HG02798 (cell line): ENCODE measurements at regions not wholly inside any gene's neighbourhood (a gene's known extent, or its start where the extent isn't known, plus 50 kb on each side); places are given as distances from the start of the nearest gene placed in this dataset.

ENCODE experiments used
- ATAC-seq: cut with Tn5 transposase; IDR thresholded peaks from one replicate; pipeline ENCODE4 v1.9.1; 2021; ENCODE audit warnings: mild to moderate bottlenecking; ENCODE audit not compliant: unreplicated experiment, poor library complexity

DNA sequence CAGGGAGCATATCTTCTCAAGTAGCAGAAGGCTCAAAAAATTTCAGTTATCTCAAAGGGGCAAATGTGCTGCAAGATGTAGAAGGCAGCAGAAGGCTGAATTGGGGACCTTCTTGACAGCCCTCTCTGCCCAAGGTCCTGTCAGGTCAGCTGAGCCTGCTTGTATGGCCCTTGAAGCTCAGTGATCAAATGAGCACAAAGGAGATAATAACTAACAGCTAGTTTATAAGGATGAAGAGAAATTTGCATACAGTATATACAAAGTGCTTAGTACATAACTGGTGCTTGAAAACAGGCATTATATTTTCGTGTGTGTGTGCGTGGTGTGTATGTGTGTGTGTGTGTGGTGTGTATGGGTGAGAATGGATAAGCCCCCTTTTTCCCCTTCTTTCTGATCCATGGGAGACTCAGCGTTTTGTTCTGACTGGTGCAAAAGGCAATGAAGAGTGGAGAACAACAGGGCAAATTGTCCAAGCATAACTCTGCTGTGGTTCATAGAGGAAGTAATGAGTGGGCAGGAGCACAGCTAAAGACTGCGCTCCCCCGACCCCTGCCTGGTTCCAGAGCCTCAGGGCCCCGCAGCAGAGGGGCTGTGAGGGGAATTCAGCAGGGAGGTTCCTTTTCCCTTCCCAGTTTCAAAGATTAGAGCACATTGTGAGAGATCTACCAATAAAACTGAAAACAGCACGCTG is 356.8 kb upstream of the NR2F2 start:
- ATAC-seq, result peak; percentile 57

DNA sequence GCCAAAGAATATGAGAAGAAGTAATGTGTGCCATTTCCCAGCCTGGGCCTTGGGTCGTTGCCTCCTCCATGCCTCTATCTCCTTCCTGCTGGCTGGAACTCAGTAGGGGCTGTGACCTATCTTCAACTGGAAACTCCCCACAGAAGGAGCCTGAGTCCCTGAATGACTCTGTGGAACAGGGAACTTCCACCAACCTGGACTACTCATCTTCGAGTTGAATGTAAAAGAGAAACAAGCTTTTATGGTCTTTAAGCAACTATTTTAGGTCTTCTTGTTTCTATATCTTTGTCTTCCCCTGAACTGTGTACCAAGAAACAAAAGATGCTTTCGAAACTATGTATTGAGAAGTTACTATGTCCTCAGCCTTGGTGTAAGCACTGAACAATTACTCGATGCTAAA is 355.3 kb upstream of the NR2F2 start:
- peak; percentile 77 for ATAC-seq

DNA sequence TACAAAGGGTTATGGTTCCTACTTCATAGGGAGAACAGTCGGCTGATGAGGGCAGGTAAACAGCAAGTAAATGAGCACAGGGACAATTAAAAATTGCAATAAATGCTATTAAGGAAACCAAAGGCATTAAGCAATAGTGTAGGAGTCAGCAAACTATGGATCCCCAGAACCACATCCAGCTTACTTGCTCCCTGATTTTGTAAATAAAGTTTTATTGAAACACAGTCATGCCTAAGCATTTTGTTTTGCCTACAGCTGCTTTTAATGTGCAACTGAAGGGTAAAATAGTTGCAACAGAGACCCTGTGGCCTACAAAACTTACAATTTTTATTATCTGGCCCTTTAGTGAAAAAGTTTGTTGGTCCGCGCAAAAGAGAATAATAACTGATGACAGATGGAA is 351.2 kb upstream of the NR2F2 start:
- no peak for ATAC-seq

DNA sequence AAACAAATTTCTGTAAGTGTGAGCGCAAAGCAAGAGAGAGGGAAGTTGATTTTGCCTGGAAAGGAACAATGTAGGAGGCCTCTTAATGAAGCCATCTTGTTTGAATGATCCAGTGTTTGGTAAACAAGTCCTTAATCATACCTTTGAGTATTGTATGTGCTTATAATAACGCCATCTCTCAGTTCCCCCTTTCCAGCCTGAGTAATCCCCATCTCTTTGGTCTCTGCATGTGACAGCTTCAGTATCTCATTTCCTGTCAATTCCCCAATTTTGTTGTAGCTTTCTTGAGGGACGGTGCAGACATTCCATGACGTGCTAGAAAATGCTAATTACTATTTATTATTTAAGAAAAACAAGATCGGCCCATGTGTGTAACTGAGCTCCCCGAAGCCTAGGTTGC is 349.3 kb upstream of the NR2F2 start:
- no peak for ATAC-seq

DNA sequence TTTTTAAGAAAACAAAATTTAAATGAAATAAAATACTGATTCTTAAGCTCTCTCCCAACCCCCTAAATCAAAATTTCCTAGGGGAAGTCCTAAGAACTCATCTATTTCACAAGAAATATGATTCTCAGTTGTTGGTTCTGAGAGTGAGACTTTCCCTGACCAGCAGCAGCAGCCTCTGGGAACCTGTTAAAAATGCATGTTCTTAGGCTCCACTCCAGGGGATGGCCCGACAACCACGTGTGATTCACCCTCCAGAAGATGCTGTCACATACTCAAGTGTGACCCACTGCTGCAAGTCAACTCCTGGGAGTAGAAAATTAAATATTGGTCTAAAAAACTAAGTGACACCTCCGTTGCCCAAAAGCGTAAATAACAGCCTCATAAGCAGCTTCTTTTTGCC is 343.2 kb upstream of the NR2F2 start:
- no peak for ATAC-seq

DNA sequence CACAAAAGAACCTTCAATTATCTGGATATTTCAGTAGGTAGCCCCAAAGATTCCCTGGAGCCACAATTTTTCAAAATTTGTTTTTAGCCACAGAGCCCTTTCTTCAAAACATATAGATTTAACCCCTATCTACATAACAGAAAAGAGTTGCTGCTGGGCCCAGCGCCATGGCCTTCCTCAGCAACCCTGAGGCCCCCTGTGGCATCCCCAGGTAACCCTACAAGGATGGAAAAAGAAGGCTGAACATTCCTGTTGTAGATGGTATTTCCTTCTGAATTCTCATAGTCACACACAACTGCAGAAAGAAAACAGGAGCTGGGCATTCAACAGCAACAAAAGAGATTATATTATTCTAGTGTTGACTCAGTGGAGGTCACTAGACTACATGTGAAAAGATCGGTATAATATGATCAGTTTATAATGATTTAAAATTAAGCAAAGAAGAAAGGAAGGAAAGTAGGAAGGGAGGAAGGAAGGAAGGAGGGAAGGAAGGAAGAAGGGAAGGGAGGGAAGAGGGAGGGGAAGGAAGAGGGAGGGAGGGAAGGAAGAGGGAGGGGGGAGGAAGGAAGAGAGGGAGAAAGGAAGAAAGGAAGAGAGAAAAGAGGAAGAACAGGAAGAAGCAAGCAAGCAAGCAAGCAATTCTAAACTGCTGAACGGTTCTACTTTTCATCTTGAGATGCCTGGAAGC is 342.5 kb upstream of the NR2F2 start:
- ATAC-seq, result no peak

DNA sequence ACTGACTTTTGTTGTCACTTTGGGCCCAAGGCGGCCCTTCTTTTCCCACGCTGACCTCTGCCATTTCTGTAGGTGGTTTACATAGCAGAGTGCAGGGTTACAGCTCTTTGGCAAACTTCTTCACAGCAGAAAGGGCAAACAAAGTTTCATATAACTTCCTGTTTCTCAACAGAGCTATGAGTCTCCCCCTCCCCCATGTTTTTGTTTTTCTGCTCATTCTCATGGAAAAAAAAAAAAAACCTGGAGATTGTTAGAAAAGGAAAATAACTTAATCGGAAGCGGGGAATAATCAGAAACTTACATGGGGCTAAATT is 342.0 kb upstream of the NR2F2 start:
- ATAC-seq, result no peak

DNA sequence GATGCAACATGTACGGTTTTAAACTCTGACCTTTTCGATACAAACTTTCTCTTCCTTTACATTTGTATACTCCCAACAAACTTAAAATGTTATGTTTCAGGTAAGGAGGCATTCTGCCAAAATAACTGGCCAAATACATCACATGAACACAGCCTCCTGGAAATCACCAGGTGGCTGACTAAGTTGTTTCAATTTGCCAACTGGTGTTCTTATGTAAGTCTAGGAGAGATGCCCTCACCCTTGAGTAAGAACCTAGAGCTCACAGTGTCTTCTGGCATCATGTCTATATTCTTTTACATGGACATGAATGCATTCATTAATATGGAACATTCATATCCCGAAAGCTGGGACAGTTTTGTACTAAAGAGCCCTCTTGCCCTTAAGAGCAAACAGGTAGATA is 341.1 kb upstream of the NR2F2 start:
- no peak for ATAC-seq

DNA sequence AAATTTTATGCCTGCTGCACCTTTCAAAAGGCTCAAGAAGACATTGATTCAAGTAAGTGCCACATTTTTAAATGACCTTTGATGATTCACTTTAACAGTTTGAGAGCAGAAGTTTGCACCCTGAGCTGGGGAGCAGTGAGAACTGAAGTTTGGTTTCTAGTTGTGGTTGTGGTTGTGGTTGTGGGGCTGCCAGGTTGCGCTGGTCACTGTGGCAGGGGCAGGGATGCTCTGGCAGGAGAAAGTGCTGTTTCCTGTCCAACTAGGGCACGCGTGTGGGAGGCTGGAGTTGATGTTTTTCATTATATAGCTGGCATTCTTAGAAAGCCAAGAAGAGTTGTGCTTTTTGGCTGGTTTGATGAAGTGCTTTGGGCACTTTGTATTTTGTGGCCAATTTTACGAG is 339.7 kb upstream of the NR2F2 start:
- no peak for ATAC-seq

DNA sequence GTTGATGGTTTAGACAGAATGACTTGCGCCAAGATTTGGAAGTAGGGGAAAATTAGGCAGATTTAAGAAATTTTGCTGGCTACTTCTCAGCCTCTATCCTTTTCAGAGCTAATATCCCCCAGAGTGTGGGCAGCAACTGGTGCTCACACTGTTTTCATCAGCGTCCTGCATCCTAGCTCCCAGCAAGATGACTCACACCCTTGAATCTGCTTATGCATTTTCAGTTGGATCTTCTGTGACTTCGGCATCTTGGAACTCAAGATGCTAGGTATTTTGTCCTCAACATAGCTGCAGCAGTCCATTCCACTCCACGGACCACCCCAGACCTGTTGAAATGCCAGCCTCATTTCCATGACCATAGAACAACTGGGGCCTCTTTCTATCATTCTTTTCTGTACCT is 336.1 kb upstream of the NR2F2 start:
- ATAC-seq, result no peak

DNA sequence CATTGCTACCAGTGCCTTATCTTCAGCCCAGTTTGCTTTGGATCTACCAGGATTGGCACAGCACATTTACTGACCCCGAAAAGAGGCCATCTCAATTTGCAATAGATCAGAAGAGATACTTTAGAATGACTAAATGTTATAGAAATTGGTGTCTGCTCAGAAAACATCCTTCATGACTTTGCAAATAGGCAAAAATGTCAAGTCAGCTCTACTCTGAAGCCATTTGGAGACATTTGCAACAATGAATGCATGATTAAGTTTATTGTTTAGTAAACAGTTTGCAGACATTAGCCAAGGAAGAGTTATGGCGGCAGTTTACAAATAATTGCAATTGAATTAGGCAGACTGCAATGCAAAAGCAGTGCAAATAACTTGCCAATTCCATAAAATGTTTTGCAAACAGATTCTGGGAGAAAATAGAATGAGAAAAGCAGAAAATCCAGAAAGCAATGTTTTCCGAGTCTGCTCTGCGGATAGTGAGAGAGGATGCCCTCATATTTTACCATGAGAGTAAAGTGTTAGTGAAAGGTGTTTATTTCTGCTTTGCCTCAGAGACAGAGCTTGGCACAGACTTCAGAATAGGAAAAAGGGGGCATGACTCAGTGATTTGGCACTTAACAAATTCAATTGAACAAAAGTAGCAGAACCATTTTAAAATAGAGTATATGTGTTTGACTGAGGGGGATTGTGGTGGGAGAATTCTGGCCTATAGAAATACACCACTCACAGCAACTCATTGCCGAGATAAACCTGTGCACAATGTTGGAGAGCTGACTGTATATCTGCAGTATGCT is 334.9 kb upstream of the NR2F2 start:
- no peak for ATAC-seq

DNA sequence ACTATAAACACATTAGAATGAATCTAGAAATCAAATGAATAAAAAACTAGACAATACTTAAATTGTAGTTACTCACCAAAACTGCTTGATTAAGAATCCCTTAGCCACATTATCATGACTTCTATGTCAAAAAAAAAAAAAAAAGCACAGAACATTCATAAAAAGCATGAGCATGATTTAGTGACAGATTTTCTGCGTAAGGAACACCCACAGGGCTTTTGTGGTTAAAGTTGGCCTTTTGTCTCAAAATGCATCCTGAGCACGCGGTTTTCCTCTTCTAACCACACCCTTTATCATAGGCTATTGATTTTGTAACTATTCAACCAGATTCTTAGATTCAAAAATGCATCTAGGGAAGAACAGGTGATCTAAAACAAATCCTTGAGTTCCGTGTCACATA is 334.0 kb upstream of the NR2F2 start:
- ATAC-seq, result no peak

DNA sequence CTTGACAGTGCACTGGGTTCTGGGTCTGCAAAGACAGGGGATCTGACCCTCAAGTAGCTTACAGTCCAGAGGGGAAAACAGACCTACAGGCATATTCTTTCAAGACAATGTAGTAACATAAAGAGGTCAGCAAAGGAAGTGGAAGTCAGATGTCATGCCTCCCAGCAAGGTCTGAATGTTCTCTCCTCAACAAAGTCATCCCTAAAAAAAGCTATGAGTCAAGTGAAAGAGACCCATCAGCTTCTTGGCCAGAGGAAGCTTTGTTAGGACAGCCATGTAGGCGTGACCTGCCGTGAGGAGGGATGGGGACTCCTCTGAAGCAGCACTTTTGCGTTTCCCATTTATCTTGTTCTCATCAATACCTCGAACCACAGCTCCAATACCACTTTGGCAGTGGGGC is 331.6 kb upstream of the NR2F2 start:
- no peak for ATAC-seq

DNA sequence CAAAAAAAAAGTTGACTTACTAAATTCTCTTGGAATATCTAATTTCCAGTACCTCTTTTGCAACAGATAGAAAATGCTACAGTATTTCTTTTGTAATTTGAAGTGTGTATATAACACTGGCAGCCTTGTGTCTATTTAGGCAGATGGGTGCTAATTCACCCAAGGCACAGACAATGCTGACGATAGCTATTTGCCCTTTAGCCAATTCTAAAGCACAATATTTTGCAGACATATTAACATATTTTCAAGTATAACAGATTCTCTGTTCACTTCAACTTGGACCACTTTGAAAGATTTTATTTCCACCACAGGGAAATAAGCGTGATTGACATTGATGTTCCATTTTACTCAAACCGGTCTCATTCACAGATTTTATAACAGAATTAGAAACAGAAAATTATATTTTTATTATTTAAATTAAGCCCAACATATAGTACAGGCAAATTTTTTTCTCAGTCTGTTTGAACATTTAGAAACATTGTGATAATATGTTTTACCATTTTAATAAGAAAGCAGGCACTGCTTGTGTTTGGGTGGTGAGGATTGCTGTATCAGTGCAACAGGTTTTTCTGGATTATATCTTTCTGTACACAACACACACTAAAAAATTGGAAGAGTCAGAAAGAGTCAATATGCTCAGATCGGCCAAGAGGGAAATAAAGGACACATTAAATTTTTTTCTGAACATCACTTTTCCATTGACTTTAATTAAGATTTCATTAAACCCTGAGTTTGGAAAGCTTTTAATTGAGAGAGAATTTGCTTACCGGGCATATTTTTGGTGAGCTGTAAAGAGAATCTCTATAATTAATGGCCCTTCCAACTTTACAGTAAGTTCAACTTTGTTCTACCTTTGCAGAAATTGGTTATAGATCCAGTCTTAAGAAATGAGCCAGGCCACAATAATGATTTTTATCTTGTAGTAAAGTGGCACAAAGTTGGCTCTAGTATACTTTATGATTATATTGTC is 327.3 kb upstream of the NR2F2 start:
- no peak for ATAC-seq

DNA sequence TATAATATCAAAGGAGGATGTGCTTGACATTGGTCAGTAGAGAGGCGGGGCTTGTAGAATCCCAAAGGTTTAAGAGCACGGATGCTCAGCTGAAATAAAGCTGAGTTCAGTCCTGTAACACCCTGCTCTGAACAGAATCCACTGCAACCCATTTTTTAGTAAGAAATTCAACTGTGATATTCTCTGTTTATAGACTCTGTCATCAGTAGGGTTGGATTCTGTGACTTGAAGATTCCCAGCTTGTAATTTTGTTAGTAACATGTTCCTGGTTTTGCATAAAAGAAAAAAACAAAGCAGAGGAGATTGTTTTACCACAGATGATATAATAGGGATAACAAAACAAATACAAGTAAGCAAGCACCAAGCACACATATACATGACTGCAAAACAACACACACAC is 324.6 kb upstream of the NR2F2 start:
- ATAC-seq, result no peak

DNA sequence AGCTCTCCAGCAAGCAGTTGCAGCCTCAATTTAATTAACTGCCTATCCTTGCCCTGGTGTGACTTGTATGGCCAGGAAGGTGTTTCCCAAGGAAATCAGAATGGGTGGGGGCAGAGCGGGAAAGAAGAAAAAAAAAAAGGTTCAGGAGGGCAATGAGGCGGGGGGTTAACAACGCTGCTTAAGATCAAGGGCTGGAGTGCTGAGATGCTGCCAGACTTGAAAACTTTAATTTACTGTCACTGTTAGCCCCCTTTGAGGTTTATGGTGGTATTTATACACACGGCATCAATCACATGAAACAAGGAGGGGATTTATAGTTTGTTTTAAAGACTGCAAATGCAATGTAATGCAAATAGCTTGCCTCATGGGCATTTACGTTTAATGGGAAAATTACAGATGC is 319.4 kb upstream of the NR2F2 start:
- ATAC-seq, result no peak

DNA sequence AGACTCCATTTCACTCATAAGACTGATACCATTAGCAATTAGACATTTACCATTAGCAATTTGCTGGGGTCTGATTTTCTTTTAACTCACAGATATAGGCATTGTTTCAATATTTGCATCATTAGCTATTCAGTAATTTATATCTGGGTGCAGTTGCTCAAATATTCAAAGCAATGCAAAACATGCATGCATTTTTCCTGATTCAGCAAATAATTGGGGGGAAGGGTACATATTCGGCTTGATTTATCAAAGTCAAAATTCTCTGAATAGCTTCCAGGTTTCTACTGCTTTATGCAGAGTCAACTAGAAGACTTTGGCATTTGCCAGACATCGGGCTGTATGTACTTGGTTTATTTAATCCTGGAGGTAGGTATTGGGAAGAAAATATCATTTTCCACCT is 315.6 kb upstream of the NR2F2 start:
- ATAC-seq, result no peak

DNA sequence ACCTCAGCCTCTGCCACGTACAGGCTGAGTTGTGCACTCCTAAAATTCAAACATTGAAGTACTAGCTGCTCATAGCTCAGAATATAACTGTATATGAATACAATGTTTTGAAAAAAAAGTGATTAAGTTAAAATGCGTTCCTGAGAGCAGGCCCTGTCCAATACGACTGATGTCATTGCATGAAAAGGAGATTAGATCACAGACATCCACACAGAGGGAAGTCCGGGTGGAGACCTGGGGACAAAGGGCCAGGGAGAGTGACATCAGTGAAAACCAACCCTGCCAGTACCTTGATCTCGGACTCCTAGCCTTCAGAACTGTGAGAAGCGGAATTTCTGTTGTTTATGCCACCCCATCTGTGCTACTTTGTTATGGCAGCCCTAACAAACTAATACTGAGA is 311.4 kb upstream of the NR2F2 start:
- ATAC-seq, result no peak

DNA sequence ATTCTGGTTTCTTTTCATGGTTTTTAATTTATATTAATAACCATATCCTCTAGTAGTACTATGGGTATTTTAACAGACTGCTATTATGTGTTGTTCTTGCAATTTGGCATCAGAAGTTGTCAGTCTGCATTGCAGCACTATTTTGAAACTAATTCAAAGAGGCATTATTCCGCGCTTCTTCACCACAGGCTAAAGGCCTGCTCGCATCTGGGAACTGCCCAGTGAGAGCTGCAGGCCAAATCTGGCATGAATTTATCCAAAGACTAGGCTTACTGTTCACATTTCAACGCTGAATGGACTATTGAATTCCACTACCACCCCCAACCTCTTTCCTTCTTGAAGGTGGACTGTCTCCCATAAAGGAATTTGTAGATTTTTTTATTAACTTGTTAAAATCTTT is 310.4 kb upstream of the NR2F2 start:
- no peak for ATAC-seq

DNA sequence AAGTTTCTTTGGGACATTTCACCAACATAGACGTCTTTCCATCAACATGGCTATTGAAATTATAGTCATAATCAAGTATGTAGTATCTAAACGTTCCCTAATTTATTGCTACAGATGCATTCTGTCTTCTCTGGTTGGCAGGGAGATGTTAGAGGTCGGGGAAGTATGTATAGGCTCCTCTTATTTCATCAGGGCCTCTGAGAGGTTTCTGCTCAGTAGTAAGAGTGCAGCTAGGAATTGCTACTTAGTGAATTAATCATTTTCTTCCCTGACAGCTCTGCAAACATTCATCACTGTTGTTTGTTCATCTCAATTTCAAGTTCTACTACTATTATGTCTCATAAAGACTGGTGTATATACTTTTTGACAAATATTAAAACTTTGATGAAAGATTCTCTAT is 309.7 kb upstream of the NR2F2 start:
- ATAC-seq, result no peak

DNA sequence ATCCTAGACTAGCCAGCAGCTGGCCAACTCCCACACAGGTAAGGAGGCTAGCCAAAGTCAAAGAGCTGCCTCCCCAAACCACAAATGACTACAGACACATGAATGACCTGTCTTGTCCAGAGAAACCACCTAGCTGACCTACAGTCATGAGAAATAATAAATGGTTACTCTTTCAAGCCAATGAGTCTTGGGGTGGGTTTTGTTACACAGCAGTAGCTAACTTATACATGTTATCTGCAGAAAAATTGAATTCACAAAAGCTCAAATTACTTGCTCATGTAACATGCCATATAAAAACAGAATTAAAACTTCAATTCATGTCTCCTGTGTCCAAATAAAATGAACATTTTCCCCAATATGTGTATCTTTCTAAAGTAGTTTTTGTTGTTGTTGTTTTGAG is 307.4 kb upstream of the NR2F2 start:
- ATAC-seq, result no peak
